IMR-90 (cell line): ENCODE measurements at regions not wholly inside any gene's neighbourhood (a gene's known extent, or its start where the extent isn't known, plus 50 kb on each side); places are given as distances from the start of the nearest gene placed in this dataset.

Source experiments
- POLR2A ChIP-seq: IDR thresholded peaks from 2 replicates; pipeline ENCODE4 v1.6.1; 2012; ENCODE audit warnings: mild to moderate bottlenecking, low read depth, low read length
- TF ChIP-seq, protein P1 (sequence below): conservative IDR thresholded peaks from 2 replicates; pipeline ENCODE4 v1.5.1; 2012; ENCODE audit warnings: mild to moderate bottlenecking, low read depth, low read length, improper control_type of control experiment

- TF ChIP-seq, protein P1, sequence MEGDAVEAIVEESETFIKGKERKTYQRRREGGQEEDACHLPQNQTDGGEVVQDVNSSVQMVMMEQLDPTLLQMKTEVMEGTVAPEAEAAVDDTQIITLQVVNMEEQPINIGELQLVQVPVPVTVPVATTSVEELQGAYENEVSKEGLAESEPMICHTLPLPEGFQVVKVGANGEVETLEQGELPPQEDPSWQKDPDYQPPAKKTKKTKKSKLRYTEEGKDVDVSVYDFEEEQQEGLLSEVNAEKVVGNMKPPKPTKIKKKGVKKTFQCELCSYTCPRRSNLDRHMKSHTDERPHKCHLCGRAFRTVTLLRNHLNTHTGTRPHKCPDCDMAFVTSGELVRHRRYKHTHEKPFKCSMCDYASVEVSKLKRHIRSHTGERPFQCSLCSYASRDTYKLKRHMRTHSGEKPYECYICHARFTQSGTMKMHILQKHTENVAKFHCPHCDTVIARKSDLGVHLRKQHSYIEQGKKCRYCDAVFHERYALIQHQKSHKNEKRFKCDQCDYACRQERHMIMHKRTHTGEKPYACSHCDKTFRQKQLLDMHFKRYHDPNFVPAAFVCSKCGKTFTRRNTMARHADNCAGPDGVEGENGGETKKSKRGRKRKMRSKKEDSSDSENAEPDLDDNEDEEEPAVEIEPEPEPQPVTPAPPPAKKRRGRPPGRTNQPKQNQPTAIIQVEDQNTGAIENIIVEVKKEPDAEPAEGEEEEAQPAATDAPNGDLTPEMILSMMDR, result no peak
- no peak for TF ChIP-seq POLR2A
These were observed 222.4 kb downstream of the CD83 start for GRCh38 chr6:14339711-14340584.
